ENCODE measurements at regions not wholly inside any gene's neighbourhood (a gene's known extent, or its start where the extent isn't known, plus 50 kb on each side); places are given as distances from the start of the nearest gene placed in this dataset.
A peak's percentile ranks its signal among the peaks of the same experiment; 100 is the strongest.

GRCh38 chr11:109554951-109555350 is 133.0 kb downstream of the C11orf87 start:
- DNase-seq (ENCODE audit: low spot score) = no peak

DNA sequence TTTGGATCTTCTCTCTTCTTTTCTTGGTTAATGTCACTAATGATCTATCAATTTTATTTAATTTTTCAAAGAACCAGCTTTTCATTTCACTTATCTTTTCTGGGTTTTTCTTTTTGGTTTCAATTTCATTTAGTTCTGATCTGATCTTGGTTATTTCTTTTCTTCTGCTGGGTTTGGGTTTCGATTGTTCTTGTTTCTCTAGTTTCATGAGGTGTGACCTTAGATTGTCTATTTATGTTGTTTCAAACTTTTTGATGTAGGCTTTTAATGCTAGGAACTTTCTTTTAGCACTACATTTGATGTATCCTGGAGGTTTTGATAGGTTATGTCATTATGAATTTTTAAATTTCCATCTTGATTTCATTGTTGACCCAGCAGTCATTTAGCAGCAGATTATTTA is 142.3 kb downstream of the C11orf87 start:
- no peak for DNase-seq (ENCODE audit: low spot score)

DNA sequence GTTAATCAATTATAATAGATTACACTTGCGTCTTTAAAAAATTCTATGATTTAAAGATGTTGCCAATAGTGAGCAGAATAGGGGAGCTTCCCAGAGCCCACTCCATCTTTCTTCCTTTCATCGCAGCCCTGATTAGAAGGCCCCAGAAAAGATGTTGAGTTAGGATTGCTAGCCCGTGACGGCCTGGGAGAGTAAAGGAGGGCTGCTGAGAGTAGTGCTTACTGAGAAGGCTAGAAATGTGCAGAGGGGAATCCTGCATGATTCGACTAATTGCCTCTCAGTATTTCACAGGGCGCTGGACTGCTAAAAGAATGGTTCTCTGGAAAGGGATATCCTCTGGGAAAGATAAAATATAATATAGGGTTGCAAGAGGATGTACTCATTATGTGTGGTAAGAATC is 160.5 kb downstream of the C11orf87 start:
- DNase-seq (ENCODE audit: low spot score) = no peak

GRCh38 chr11:109584001-109584972 is 162.3 kb downstream of the C11orf87 start:
- no peak for DNase-seq (ENCODE audit: low spot score)

DNA sequence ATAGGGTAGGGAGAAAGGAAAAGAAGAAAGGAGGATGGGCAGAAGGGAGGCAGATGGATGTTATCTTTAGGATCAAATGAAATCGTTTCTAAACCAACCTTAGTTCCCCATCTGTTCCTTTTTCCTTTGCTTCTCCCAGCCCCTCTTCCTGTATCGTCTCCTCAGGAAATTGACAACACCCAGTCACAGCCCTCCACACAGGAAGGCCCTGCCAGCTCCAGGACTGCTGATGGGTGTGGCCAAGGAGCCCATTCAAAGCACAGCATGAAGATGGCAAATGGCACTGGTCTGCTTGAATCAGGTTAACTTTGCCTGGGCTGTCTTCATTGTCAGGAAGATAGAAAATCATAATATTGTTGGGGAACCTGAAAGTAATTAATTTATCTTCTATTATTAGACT is 164.8 kb downstream of the C11orf87 start:
- DNase-seq (ENCODE audit: low spot score) = no peak

DNA sequence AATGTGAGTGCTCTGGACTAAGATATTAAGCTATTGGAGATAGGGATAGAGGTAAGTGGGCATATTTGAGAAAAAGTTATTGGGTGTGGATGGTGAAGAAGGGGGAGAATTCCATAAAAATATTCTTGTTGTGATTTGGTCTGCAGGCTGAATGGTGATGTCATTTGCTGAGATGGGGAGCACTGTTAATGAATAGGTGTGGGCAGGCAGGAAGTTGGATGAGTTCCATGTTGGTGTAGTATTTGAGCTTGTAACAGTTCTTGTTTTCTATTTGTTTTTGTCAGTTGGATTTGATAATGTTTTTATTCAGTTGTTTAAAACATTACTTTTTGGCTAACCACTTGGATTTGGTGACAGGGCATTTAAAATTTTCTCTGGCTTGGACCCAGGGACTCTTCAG is 168.8 kb downstream of the C11orf87 start:
- no peak for DNase-seq (ENCODE audit: low spot score)

- DNase-seq (ENCODE audit: low spot score) = no peak
Observed at GRCh38 chr11:109597336-109597735, 175.3 kb downstream of the C11orf87 start.

DNA sequence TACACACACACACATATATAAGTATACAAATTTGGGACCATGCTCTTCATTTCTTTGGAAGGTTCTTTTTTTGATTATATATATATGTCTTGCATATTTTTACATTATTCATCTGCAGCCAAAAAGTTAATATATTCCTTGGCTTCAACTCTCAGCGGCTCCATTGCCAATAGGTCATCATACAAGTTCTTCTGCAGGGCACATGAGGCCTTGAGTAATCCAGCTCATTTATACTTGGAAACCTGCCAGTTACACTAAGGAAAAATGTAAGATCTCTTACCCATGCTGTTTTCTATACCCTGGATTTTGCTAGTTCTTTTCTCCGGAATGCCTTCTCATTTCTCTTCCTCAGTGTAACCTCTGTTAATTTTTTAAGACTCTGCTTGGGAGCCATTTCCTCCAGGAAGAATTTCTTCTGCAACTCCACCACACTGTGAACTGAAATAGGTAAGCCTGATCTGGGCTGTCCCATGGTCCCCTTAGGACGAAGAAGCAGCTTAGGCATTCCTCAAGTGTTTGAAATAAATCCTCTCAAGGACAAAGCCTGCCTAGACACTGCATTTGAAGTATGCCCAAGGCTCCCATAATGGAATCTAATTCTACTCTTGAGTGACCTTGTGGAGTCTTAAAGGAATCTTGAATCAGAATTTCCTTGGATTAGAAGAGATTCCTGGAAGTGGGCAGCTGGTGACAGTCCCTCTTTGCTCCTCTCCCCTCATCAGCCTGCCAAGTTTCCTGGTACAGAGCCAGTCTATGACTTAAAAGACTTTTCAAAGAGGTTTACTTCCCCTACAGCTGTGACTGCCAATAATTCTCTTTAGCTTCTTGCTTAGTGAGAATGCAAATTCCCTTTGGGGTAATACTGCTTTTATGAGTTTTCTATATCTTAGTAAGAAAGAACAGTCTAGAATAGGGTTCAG is 182.8 kb downstream of the C11orf87 start:
- no peak for DNase-seq (ENCODE audit: low spot score)

DNA sequence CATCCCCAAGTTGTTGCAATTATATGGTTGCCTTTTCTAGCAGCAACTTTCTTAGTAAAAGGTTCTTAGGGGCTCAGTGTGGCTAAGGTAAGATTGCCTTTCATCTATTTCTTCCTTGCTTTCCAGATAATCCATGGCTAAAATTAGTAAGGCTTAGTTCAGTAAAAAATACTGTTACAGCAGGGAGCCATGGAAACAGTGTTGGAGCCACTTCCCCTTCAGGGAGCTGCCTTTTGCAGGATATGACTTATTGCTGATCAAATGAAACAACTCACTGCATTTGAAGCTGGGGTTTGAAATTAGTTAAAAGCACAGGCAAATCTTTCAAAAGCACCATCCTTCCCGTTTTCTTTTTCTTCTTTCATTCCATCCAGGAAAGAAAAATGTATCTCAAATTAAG is 184.3 kb downstream of the C11orf87 start:
- no peak for DNase-seq (ENCODE audit: low spot score)

- no peak for DNase-seq (ENCODE audit: low spot score)
Observed at GRCh38 chr11:109609454-109610185, 187.6 kb downstream of the C11orf87 start.

GRCh38 chr11:109612496-109612895 is 190.5 kb downstream of the C11orf87 start:
- DNase-seq (ENCODE audit: low spot score) = no peak

DNA sequence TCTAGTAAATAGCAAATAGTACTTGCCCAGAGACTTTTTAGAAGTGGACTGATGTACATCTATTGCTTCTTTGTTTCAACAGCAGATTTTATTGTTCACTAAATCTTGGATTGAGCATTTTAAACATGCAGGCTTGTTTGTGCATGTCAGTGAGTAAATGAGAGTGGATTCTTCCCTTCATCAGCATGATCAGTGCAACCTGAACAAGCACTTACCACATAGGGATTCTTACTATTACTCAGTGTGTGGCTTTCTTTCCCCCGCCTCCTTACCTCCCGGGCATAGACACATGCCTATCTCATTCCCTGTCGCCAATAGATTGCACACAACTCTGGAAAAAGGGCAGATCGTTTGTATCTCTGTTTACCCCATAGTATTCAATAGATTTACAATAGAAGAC is 197.5 kb downstream of the C11orf87 start:
- DNase-seq (ENCODE audit: low spot score) = no peak

- DNase-seq (ENCODE audit: low spot score) = no peak
Observed at GRCh38 chr11:109629734-109630133, 207.7 kb downstream of the C11orf87 start.

GRCh38 chr11:109641549-109641948 is 219.6 kb downstream of the C11orf87 start:
- DNase-seq (ENCODE audit: low spot score) = peak; percentile 64

DNA sequence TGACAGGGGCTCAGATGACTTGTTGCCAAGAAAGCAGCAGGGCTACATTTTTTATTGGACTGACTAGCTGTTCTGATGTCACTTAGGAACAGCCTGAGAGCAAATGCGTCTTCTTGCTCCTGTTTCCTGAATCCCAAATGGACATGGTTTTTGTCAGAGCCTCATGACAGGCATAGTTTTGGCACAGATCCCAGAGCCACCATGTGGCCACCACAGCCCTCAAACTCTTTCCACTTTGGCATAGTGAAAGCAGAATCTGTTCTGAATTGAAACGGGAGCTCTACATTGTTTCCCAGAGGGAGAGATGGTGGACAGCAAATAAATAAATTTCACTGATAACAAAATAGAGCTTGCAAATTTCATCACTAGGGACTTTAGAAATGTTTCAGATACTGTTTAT is 222.2 kb downstream of the C11orf87 start:
- DNase-seq (ENCODE audit: low spot score) = no peak

- DNase-seq (ENCODE audit: low spot score) = no peak
Observed at GRCh38 chr11:109648804-109649203, 226.8 kb downstream of the C11orf87 start.

DNA sequence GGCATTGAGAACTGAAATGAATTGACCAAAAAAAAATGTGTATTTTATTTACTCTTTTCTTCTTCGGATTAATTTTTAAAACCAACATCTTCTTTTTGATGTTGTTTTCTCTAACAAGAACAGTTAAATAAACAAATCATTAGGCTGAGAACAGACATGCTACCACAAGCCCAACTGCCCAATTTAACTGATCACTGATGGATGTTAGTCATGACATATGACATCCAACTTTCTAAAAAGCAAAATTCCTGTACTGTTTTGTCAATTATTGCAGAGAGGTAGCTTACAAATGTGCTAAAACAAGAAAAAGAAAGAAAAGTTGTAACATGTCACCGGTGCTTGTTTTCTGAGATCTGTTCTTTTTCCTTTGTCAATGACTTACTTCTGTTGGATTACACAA is 232.1 kb downstream of the C11orf87 start:
- DNase-seq (ENCODE audit: low spot score) = no peak

DNA sequence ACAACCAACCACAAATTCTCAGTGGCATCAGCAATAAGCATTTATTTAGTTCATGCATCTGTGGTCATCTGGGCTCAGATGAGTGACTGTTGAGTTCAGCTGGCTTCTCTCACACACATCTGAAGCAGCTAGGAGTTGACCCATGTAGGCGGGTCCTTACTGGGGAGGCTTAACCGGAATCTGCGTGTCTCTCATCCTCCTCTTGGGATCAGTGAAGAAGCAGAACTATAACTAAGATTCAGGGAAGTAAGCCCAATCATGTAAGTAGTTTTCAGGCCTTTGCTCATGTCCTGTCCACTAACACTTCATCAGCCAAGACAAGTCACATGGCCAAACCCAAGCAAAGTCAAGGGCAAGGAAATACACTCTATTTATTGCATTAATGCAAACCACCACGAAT is 236.2 kb downstream of the C11orf87 start:
- DNase-seq (ENCODE audit: low spot score) = no peak

DNA sequence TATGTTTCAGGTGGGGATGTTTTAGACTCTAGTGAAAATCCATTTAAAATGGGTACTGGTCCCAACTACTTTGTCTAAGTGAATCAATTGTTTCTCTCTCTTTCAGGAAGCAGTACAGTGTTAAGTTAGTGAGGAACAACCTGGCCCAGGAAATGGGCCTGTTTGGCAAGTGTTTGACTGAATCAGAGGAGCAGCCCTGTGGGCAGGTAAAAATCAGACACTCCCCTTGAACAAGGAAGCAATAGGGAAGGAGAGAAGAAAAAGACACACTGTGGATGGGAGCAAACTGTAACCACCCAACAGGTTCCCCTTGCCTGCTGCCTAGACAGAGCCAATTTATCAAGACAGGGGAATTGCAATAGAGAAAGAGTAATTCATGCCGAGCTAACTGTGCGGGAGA is 245.7 kb downstream of the C11orf87 start:
- DNase-seq (ENCODE audit: low spot score) = no peak

DNA sequence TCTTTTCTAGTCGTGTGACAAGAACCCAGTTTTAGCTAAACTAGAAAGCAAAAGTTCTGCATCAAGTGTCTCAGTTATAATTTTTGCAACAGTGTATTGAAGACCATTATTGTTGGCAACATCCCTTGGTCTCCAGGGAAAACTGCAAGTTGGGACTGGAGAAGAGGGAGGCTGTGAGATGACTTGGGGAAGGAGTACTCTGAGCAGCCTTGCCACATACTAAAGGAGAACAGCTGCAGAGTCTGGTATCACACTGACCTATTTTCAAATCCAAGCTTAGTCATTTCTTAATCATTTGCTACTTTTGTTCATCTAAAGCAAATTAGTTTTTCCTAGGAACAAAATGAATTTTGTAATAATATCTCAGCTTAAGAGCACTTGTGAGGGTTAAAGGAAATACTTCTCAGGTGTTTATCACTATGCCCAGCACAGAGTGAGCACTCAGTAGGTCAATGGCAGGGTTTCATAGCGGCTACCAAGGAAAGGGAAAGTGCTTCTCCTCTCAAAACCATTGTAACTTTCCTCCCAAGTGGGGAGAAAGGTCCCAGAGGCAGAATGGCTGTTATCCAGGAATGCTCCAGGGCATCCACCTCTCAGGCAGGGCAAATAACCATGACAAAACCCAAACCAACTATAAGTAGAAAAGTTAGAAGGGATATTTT is 247.1 kb downstream of the C11orf87 start:
- DNase-seq (ENCODE audit: low spot score) = no peak

- no peak for DNase-seq (ENCODE audit: low spot score)
Observed at GRCh38 chr11:109677231-109677630, 255.2 kb downstream of the C11orf87 start.

DNA sequence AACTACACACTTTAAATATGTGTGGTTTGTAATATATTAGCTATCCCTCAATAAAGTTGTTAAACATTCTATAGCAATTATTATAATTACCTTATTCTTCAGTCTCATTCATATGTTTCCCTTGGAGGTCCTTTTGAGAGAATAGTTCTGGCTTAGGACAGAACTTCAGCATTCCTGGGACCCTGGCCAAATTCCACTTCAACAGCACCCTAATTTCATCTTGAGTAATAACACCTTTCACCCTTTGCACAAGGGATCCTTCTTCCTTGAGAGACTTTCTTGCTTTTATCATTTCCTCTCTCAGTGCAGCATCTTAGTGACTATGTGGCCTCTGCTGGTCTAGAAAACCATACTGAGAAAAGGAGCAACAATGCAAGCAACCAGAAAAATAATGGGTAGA is 255.9 kb downstream of the C11orf87 start:
- DNase-seq (ENCODE audit: low spot score) = no peak
